HCT116 (cell line): ENCODE measurements at regions not wholly inside any gene's neighbourhood (a gene's known extent, or its start where the extent isn't known, plus 50 kb on each side); places are given as distances from the start of the nearest gene placed in this dataset.

Experiments
- CBX3 ChIP-seq: IDR thresholded peaks from 2 replicates; pipeline ENCODE4 v1.6.1; 2012; ENCODE audit warnings: low read depth
- CEBPB ChIP-seq: IDR thresholded peaks from 2 replicates; pipeline ENCODE4 v1.6.1; 2012; ENCODE audit warnings: low read depth
- CTCF ChIP-seq, 3 experiments: fragments of 200-600 bp in 1 of 3; sonication (generic) in 1 of 3; IDR thresholded peaks in 2 of 3; conservative IDR thresholded peaks in 1 of 3; 2 replicates each; pipeline ENCODE4 v1.5.1; 2012 to 2017; ENCODE audit warnings: low read depth in 2 of 3, low read length in 2 of 3, antibody characterized with exemption in 1 of 3, borderline replicate concordance in 1 of 3, control low read depth in 1 of 3, mild to moderate bottlenecking in 1 of 3, mixed read lengths in 1 of 3, mixed run types in 1 of 3, moderate library complexity in 1 of 3; ENCODE audit not compliant: insufficient read depth in 1 of 3
- ELF1 ChIP-seq: IDR thresholded peaks from 2 replicates; pipeline ENCODE4 v1.6.1; 2012; ENCODE audit warnings: low read depth, borderline replicate concordance
- EZH2phosphoT487 ChIP-seq: fragments of 200-600 bp; IDR thresholded peaks from 2 replicates; pipeline ENCODE4 v1.6.1; 2018; ENCODE audit warnings: antibody characterized with exemption, borderline replicate concordance
- MAX ChIP-seq: IDR thresholded peaks from 2 replicates; pipeline ENCODE4 v1.6.1; 2012
- POLR2A ChIP-seq: IDR thresholded peaks from 2 replicates; pipeline ENCODE4 v1.7.0; 2011; ENCODE audit warnings: borderline replicate concordance; ENCODE audit not compliant: insufficient read depth, insufficient read length; ENCODE audit errors: extremely low read depth
- RAD21 ChIP-seq: IDR thresholded peaks from 2 replicates; pipeline ENCODE4 v1.6.1; 2012; ENCODE audit warnings: low read depth, mild to moderate bottlenecking
- SRF ChIP-seq: IDR thresholded peaks from 2 replicates; pipeline ENCODE4 v1.6.1; 2012; ENCODE audit warnings: low read depth
- YY1 ChIP-seq: IDR thresholded peaks from 2 replicates; pipeline ENCODE4 v1.6.1; 2011; ENCODE audit warnings: low read length, low read depth, moderate library complexity, mild to moderate bottlenecking; ENCODE audit not compliant: insufficient replicate concordance; ENCODE audit errors: extremely low read depth
- ZFX ChIP-seq: fragments of 450-650 bp; IDR thresholded peaks from 2 replicates; pipeline ENCODE4 v1.6.1; 2017

- TF ChIP-seq RAD21 (no peak), CTCF (IDR thresholded peaks at IDR 0.05 in 2 of 3, conservative IDR thresholded peaks at IDR 0.05 in 1 of 3; ENCODE audit: borderline replicate concordance in 1 of 3, insufficient read depth in 1 of 3, low read depth in 2 of 3, low read length in 2 of 3) (no peak), CBX3 (no peak), POLR2A (no peak), ZFX (no peak), EZH2phosphoT487 (no peak), MAX (no peak), YY1 (no peak), CEBPB (no peak), ELF1 (no peak), SRF (no peak)
These were observed 237.2 kb downstream of the INSIG2 start for GRCh38 chr2:118325321-118325955.
